ENCODE measurements at regions not wholly inside any gene's neighbourhood (a gene's known extent, or its start where the extent isn't known, plus 50 kb on each side); places are given as distances from the start of the nearest gene placed in this dataset.

GRCh38 chr2:54394392-54394791, 61.7 kb upstream of the SPTBN1 start:
- Histone ChIP-seq H3K18ac (ENCODE audit: insufficient read length, low read depth, low read length) (no peak overlapping the region), H3K79me2 (ENCODE audit: insufficient read depth, low read length) (no peaks in the 10 kb centered on the region), H3K56ac (ENCODE audit: insufficient read length, low read depth, low read length) (no peak overlapping the region), H2BK120ac (ENCODE audit: low read depth, low read length, poor library complexity, severe bottlenecking) (no peak overlapping the region), H3K4me2 (ENCODE audit: insufficient read depth, insufficient read length, low read length) (no peak overlapping the region), H2AFZ (ENCODE audit: low read length) (no peak overlapping the region), H2BK12ac (ENCODE audit: insufficient read length, low read depth, low read length) (no peak overlapping the region), H3K79me1 (ENCODE audit: insufficient read depth, low read depth, low read length, poor library complexity, severe bottlenecking) (no peaks in the 10 kb centered on the region), H3T11ph (ENCODE audit: low read length) (no peak overlapping the region), H3K27ac (ENCODE audit: insufficient read length, low read depth, low read length) (no peak overlapping the region), H3K14ac (ENCODE audit: insufficient read depth, low read length) (no peak overlapping the region), H3K23ac (ENCODE audit: insufficient read length, low read depth, low read length) (no peak overlapping the region), H2BK15ac (ENCODE audit: low read depth, low read length) (no peak overlapping the region), H4K91ac (ENCODE audit: insufficient read length, low read depth, low read length) (no peak overlapping the region), H2AK5ac (ENCODE audit: insufficient read length, low read length) (no peak overlapping the region), H4K20me1 (ENCODE audit: control insufficient read depth, insufficient read depth, insufficient read length) (no peaks in the 10 kb centered on the region), H4K5ac (ENCODE audit: insufficient read length, low read depth, low read length) (no peak overlapping the region), H2BK5ac (ENCODE audit: insufficient read length, low read length) (no peak overlapping the region), H3K4me1 (ENCODE audit: insufficient read depth, low read length) (no peaks in the 10 kb centered on the region), H3K27me3 (ENCODE audit: insufficient read depth, low read length) (no peaks in the 10 kb centered on the region), H3K23me2 (ENCODE audit: insufficient read length, low read depth, low read length, poor library complexity, severe bottlenecking) (no peaks in the 10 kb centered on the region), H2BK20ac (ENCODE audit: low read depth, low read length, poor library complexity, severe bottlenecking) (no peak overlapping the region), H3K4ac (ENCODE audit: low read depth, low read length) (no peak overlapping the region), H3K9ac (ENCODE audit: extremely low read depth, insufficient read length, low read length) (no peak overlapping the region), H4K8ac (replicated peaks; ENCODE audit: insufficient read length, low read depth, low read length) (no peak overlapping the region), H3K9me3 (ENCODE audit: control insufficient read depth, low read depth, low read length) (no peaks in the 10 kb centered on the region)
- Mint-ChIP-seq H3K36me3 (ENCODE audit: insufficient read depth in 1 of 3, low read depth in 3 of 3) (no peaks in the 10 kb centered on the region), H3K27me3 (ENCODE audit: low read depth) (no peaks in the 10 kb centered on the region), H3K27ac (no peak overlapping the region; a peak in 1 of 7 replicates), H3K4me3 (no peak overlapping the region), H3K4me1 (no peaks in the 10 kb centered on the region), H3K9me3 (no peaks in the 10 kb centered on the region)
- TF ChIP-seq CTCF (conservative IDR thresholded peaks at IDR 0.05), result no peak
- no CpG with 5 or more reads among the region's 5 CpGs for WGBS (ENCODE audit: extremely low coverage, insufficient read length, low lambda C conversion rate)
- DNase-seq, result no peak

Data from H9 (cell line).